Thyroid gland (tissue), 4 donors: ENCODE measurements at regions not wholly inside any gene's neighbourhood (a gene's known extent, or its start where the extent isn't known, plus 50 kb on each side); places are given as distances from the start of the nearest gene placed in this dataset.

Source experiments
- POLR2A ChIP-seq, 2 donors: fragments of 450-650 bp; IDR thresholded peaks; one replicate each; pipeline ENCODE4 v1.6.1; 2017; ENCODE audit warnings: antibody characterized with exemption in 2 of 2, mild to moderate bottlenecking in 2 of 2, moderate library complexity in 1 of 2
- TF ChIP-seq, protein P1 (sequence below), 6 experiments: fragments of 200-600 bp in 3 of 6; fragments of 450-650 bp in 3 of 6; sonication (generic) in 3 of 6; IDR thresholded peaks; one replicate each; pipeline ENCODE4 v1.5.1; 2016 to 2019; ENCODE audit warnings: antibody characterized with exemption in 6 of 6, mild to moderate bottlenecking in 2 of 6, inconsistent platforms in 1 of 6, moderate library complexity in 1 of 6

DNA sequence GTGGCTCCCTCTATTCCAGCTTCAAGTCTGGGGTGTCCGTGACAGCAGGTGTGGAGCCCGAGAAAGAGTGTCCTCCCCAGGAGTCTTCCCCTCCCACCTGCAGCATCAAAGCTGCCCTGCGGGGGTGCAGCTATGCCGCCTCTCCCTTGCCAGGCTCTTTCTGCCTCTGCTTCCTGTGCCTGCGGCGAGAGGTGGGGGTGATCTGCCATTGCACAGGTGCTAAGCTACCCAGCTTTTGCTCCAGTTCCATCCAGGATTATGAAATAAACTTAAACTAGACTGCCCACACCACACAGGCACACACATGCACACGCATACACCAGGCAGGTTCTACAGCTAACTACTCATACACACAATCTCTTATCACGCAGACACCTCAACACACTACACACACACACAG, 104.7 kb upstream of the CLDN10 start:
- TF ChIP-seq, protein P1, sequence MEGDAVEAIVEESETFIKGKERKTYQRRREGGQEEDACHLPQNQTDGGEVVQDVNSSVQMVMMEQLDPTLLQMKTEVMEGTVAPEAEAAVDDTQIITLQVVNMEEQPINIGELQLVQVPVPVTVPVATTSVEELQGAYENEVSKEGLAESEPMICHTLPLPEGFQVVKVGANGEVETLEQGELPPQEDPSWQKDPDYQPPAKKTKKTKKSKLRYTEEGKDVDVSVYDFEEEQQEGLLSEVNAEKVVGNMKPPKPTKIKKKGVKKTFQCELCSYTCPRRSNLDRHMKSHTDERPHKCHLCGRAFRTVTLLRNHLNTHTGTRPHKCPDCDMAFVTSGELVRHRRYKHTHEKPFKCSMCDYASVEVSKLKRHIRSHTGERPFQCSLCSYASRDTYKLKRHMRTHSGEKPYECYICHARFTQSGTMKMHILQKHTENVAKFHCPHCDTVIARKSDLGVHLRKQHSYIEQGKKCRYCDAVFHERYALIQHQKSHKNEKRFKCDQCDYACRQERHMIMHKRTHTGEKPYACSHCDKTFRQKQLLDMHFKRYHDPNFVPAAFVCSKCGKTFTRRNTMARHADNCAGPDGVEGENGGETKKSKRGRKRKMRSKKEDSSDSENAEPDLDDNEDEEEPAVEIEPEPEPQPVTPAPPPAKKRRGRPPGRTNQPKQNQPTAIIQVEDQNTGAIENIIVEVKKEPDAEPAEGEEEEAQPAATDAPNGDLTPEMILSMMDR (IDR thresholded peaks at IDR 0.05): no peak
- TF ChIP-seq POLR2A (IDR thresholded peaks at IDR 0.05): no peak
